ENCODE measurements at regions not wholly inside any gene's neighbourhood (a gene's known extent, or its start where the extent isn't known, plus 50 kb on each side); places are given as distances from the start of the nearest gene placed in this dataset.

DNA sequence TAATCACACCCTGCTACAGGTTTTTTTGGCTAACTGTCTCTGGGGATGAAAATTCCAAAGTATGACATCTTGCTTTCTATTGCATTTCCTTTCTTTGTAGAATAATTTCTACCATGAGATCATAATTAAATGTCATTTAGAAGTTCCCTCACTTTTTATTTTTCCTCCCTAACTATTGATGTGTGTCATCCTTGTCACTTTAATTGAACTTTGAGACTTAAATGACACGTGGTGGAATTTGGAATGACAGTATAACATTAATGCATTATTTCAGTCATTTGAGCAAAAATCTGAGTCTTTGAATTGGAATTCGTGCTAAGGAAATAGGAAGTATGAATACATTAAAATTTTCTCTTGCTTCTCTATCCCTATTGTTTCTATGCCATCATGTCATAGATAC lies 745.4 kb downstream of the PDHA2 start:
- no peaks in the 10 kb centered on the region for H3K9me3 ChIP-seq (ENCODE audit: control insufficient read depth in 2 of 3, low read length in 3 of 3)

GRCh38 chr4:96593422-96593821 lies 753.5 kb downstream of the PDHA2 start:
- intact Hi-C loops (cut with micrococcal nuclease) = no loop called here
- DNase-seq (no peak), ATAC-seq (no peak)
- Mint-ChIP-seq H3K4me3 (no peak overlapping the region), H3K27ac (no peak overlapping the region), H3K9me3 (peaks cover 0 to 24% (median 3%) of the 10 kb centered on the region in 11 donors), H3K4me1 (peaks cover 0 to 2% (median 0%) of the 10 kb centered on the region in 7 donors), H3K36me3 (no peaks in the 10 kb centered on the region), H3K27me3 (peaks cover 0 to 3% (median 0%) of the 10 kb centered on the region in 5 donors)
- no peak overlapping the region for H3K4me3 ChIP-seq (ENCODE audit: low read length)
- no peaks in the 10 kb centered on the region for H3K4me1 ChIP-seq (ENCODE audit: control insufficient read depth in 2 of 2, insufficient read depth in 2 of 2, low read length in 2 of 2)
- no peaks in the 10 kb centered on the region for H3K9me3 ChIP-seq (ENCODE audit: control insufficient read depth in 2 of 3, low read length in 3 of 3)
- H3K36me3 ChIP-seq (ENCODE audit: control insufficient read depth in 2 of 3, insufficient read depth in 3 of 3, low read length in 3 of 3) = no peaks in the 10 kb centered on the region
- H3K27ac ChIP-seq (ENCODE audit: low read depth, low read length) = no peak overlapping the region
- H3K27me3 ChIP-seq (ENCODE audit: control insufficient read depth in 2 of 2, insufficient read depth in 2 of 2, low read length in 2 of 2) = no peaks in the 10 kb centered on the region
- CTCF ChIA-PET = no interaction called here
- POLR2A ChIA-PET = no interaction called here

More for the DNA sequence above, 745.4 kb downstream of the PDHA2 start:
- ATAC-seq (no peak), DNase-seq (no peak)
- Histone ChIP-seq H3K27me3 (ENCODE audit: control insufficient read depth in 2 of 2, insufficient read depth in 2 of 2, low read length in 2 of 2) (no peaks in the 10 kb centered on the region), H3K27ac (ENCODE audit: low read depth, low read length) (no peak overlapping the region), H3K4me3 (ENCODE audit: low read length) (no peak overlapping the region), H3K4me1 (ENCODE audit: control insufficient read depth in 2 of 2, insufficient read depth in 2 of 2, low read length in 2 of 2) (no peaks in the 10 kb centered on the region), H3K36me3 (ENCODE audit: control insufficient read depth in 2 of 3, insufficient read depth in 3 of 3, low read length in 3 of 3) (no peaks in the 10 kb centered on the region)
- Mint-ChIP-seq H3K36me3 (no peaks in the 10 kb centered on the region), H3K27me3 (no peaks in the 10 kb centered on the region), H3K4me1 (no peaks in the 10 kb centered on the region), H3K4me3 (no peak overlapping the region), H3K27ac (no peak overlapping the region), H3K9me3 (peaks cover 0 to 19% (median 2%) of the 10 kb centered on the region in 11 donors)
- CTCF ChIA-PET = no interaction called here
- POLR2A ChIA-PET = no interaction called here
- intact Hi-C loops (cut with micrococcal nuclease) = no loop called here

DNA sequence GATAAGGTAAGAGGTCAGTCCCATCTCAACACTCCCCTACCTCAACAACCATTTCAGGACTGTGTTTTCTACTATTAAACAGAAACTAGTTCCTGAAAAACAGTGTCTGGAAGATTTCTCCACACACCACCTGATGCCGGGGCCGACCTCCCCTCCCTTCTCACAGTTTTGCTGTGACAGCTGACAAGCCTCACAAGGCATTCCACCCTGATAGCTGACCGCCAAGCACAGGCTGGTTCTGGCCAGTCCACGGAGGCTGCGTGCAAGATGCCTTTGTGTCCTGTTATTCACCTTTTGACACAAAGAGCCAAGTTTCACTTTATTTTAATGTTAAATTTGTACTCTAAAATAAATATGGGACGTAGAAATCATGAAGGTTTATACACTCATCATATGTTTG lies 758.6 kb downstream of the PDHA2 start:
- no peaks in the 10 kb centered on the region for H3K9me3 ChIP-seq (ENCODE audit: control insufficient read depth in 2 of 3, low read length in 3 of 3)
- Mint-ChIP-seq H3K27ac (no peak overlapping the region), H3K27me3 (no peaks in the 10 kb centered on the region), H3K4me3 (no peak overlapping the region), H3K36me3 (no peaks in the 10 kb centered on the region), H3K9me3 (peaks cover 0 to 10% (median 0%) of the 10 kb centered on the region in 11 donors), H3K4me1 (no peaks in the 10 kb centered on the region)
- intact Hi-C loops (cut with micrococcal nuclease) = no loop called here
- H3K4me1 ChIP-seq (ENCODE audit: control insufficient read depth in 2 of 2, insufficient read depth in 2 of 2, low read length in 2 of 2) = no peaks in the 10 kb centered on the region
- CTCF ChIA-PET = no interaction called here
- H3K27ac ChIP-seq (ENCODE audit: low read depth, low read length) = no peak overlapping the region
- H3K27me3 ChIP-seq (ENCODE audit: control insufficient read depth in 2 of 2, insufficient read depth in 2 of 2, low read length in 2 of 2) = no peaks in the 10 kb centered on the region
- DNase-seq = no peak
- no peaks in the 10 kb centered on the region for H3K36me3 ChIP-seq (ENCODE audit: control insufficient read depth in 2 of 3, insufficient read depth in 3 of 3, low read length in 3 of 3)
- H3K4me3 ChIP-seq (ENCODE audit: low read length) = no peak overlapping the region
- POLR2A ChIA-PET = no interaction called here
- no peak for ATAC-seq

GRCh38 chr4:96599752-96600151 lies 759.9 kb downstream of the PDHA2 start:
- H3K36me3 Mint-ChIP-seq = no peaks in the 10 kb centered on the region
- DNase-seq (no peak), ATAC-seq (no peak)
- peaks cover 0 to 5% (median 0%) of the 10 kb centered on the region in 11 donors for H3K9me3 Mint-ChIP-seq
- no peaks in the 10 kb centered on the region for H3K27me3 ChIP-seq (ENCODE audit: control insufficient read depth in 2 of 2, insufficient read depth in 2 of 2, low read length in 2 of 2)
- CTCF ChIA-PET = no interaction called here
- H3K4me3 Mint-ChIP-seq = no peak overlapping the region
- no peak overlapping the region for H3K27ac ChIP-seq (ENCODE audit: low read depth, low read length)
- no peaks in the 10 kb centered on the region for H3K9me3 ChIP-seq (ENCODE audit: control insufficient read depth in 2 of 3, low read length in 3 of 3)
- POLR2A ChIA-PET = no interaction called here
- intact Hi-C loops (cut with micrococcal nuclease) = no loop called here
- H3K27ac Mint-ChIP-seq = no peak overlapping the region
- H3K4me1 Mint-ChIP-seq = no peaks in the 10 kb centered on the region
- H3K27me3 Mint-ChIP-seq = no peaks in the 10 kb centered on the region
- no peak overlapping the region for H3K4me3 ChIP-seq (ENCODE audit: low read length)
- no peaks in the 10 kb centered on the region for H3K4me1 ChIP-seq (ENCODE audit: control insufficient read depth in 2 of 2, insufficient read depth in 2 of 2, low read length in 2 of 2)
- no peaks in the 10 kb centered on the region for H3K36me3 ChIP-seq (ENCODE audit: control insufficient read depth in 2 of 3, insufficient read depth in 3 of 3, low read length in 3 of 3)

GRCh38 chr4:96602661-96603060 lies 762.8 kb downstream of the PDHA2 start:
- POLR2A ChIA-PET = no interaction called here
- Histone ChIP-seq H3K27me3 (ENCODE audit: control insufficient read depth in 2 of 2, insufficient read depth in 2 of 2, low read length in 2 of 2) (no peaks in the 10 kb centered on the region), H3K36me3 (ENCODE audit: control insufficient read depth in 2 of 3, insufficient read depth in 3 of 3, low read length in 3 of 3) (no peaks in the 10 kb centered on the region), H3K4me3 (ENCODE audit: low read length) (no peak overlapping the region), H3K4me1 (ENCODE audit: control insufficient read depth in 2 of 2, insufficient read depth in 2 of 2, low read length in 2 of 2) (no peaks in the 10 kb centered on the region), H3K27ac (ENCODE audit: low read depth, low read length) (no peak overlapping the region), H3K9me3 (ENCODE audit: control insufficient read depth in 2 of 3, low read length in 3 of 3) (no peaks in the 10 kb centered on the region)
- no peak overlapping the region for H3K27ac Mint-ChIP-seq
- H3K4me1 Mint-ChIP-seq = no peaks in the 10 kb centered on the region
- peaks cover 0 to 5% (median 0%) of the 10 kb centered on the region in 11 donors for H3K9me3 Mint-ChIP-seq
- intact Hi-C loops (cut with micrococcal nuclease) = no loop called here
- DNase-seq = no peak
- H3K4me3 Mint-ChIP-seq = no peak overlapping the region
- no peaks in the 10 kb centered on the region for H3K27me3 Mint-ChIP-seq
- ATAC-seq = no peak
- H3K36me3 Mint-ChIP-seq = no peaks in the 10 kb centered on the region
- CTCF ChIA-PET = no interaction called here

DNA sequence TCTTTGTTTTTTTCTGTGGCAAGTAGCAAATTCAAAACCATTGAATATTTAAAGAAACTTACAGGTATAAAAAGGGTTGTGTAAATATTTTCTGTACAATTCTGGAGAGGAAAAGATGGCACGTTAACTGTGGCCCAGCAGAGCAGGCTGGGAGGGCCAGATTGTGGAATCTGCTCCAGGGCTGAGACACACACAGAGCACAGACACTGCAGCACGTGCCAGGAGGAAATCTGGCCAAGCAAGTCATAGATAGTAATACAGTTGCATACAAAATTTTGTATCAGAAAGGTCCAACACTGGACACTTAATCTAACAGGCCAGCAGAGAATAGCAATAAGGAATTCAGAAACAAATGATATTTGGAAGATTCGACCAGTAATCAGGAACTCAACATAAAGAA lies 763.7 kb downstream of the PDHA2 start:
- H3K27me3 Mint-ChIP-seq = no peaks in the 10 kb centered on the region
- ATAC-seq = no peak
- no peak overlapping the region for H3K27ac Mint-ChIP-seq
- ChIA-PET CTCF (no interaction called here), POLR2A (no interaction called here)
- Histone ChIP-seq H3K36me3 (ENCODE audit: control insufficient read depth in 2 of 3, insufficient read depth in 3 of 3, low read length in 3 of 3) (no peaks in the 10 kb centered on the region), H3K9me3 (ENCODE audit: control insufficient read depth in 2 of 3, low read length in 3 of 3) (no peaks in the 10 kb centered on the region), H3K27me3 (ENCODE audit: control insufficient read depth in 2 of 2, insufficient read depth in 2 of 2, low read length in 2 of 2) (no peaks in the 10 kb centered on the region), H3K4me1 (ENCODE audit: control insufficient read depth in 2 of 2, insufficient read depth in 2 of 2, low read length in 2 of 2) (no peaks in the 10 kb centered on the region), H3K4me3 (ENCODE audit: low read length) (no peak overlapping the region), H3K27ac (ENCODE audit: low read depth, low read length) (no peak overlapping the region)
- no peak for DNase-seq
- no peak overlapping the region for H3K4me3 Mint-ChIP-seq
- peaks cover 0 to 5% (median 0%) of the 10 kb centered on the region in 11 donors for H3K9me3 Mint-ChIP-seq
- intact Hi-C loops (cut with micrococcal nuclease) = no loop called here
- H3K36me3 Mint-ChIP-seq = no peaks in the 10 kb centered on the region
- H3K4me1 Mint-ChIP-seq = no peaks in the 10 kb centered on the region

- no peaks in the 10 kb centered on the region for H3K4me1 ChIP-seq (ENCODE audit: control insufficient read depth in 2 of 2, insufficient read depth in 2 of 2, low read length in 2 of 2)
- Mint-ChIP-seq H3K4me1 (no peaks in the 10 kb centered on the region), H3K36me3 (no peaks in the 10 kb centered on the region), H3K27ac (no peak overlapping the region), H3K27me3 (no peaks in the 10 kb centered on the region), H3K4me3 (no peak overlapping the region), H3K9me3 (peaks cover 0 to 5% (median 0%) of the 10 kb centered on the region in 11 donors)
- no peak overlapping the region for H3K27ac ChIP-seq (ENCODE audit: low read depth, low read length)
- H3K36me3 ChIP-seq (ENCODE audit: control insufficient read depth in 2 of 3, insufficient read depth in 3 of 3, low read length in 3 of 3) = no peaks in the 10 kb centered on the region
- H3K4me3 ChIP-seq (ENCODE audit: low read length) = no peak overlapping the region
- intact Hi-C loops (cut with micrococcal nuclease) = no loop called here
- CTCF ChIA-PET = no interaction called here
- no peaks in the 10 kb centered on the region for H3K9me3 ChIP-seq (ENCODE audit: control insufficient read depth in 2 of 3, low read length in 3 of 3)
- H3K27me3 ChIP-seq (ENCODE audit: control insufficient read depth in 2 of 2, insufficient read depth in 2 of 2, low read length in 2 of 2) = no peaks in the 10 kb centered on the region
- DNase-seq = no peak
- ATAC-seq = no peak
- POLR2A ChIA-PET = no interaction called here
Observed at GRCh38 chr4:96606451-96606850, 766.6 kb downstream of the PDHA2 start.

Data from naive thymus-derived CD4-positive, alpha-beta T cell (primary cell).